HepG2 (cell line): ENCODE measurements at regions not wholly inside any gene's neighbourhood (a gene's known extent, or its start where the extent isn't known, plus 50 kb on each side); places are given as distances from the start of the nearest gene placed in this dataset.

Experiments used
- ATM ChIP-seq: fragments of 450-650 bp; IDR thresholded peaks from 2 replicates; pipeline ENCODE4 v1.7.1; 2017; ENCODE audit warnings: mild to moderate bottlenecking, borderline replicate concordance
- CEBPG ChIP-seq: IDR thresholded peaks from 2 replicates; pipeline ENCODE4 v1.6.1; 2016
- CHD2 ChIP-seq: IDR thresholded peaks from 2 replicates; pipeline ENCODE4 v1.6.1; 2011; ENCODE audit warnings: low read depth, low read length, improper control_type of control experiment
- DPF2 ChIP-seq: sonication (generic); formaldehyde crosslinking; IDR thresholded peaks from 2 replicates; pipeline ENCODE4 v1.4.0; 2020; ENCODE audit warnings: mild to moderate bottlenecking, low read depth, missing genetic modification reagents, borderline replicate concordance
- EP300 ChIP-seq, 3 experiments: sonication (generic) in 1 of 3; formaldehyde crosslinking in 1 of 3; IDR thresholded peaks; 2 replicates each; pipeline versions ENCODE4 v1.5.1 to v1.6.1; 2011 to 2020; ENCODE audit warnings: low read depth in 2 of 3, low read length in 2 of 3, borderline replicate concordance in 1 of 3, improper control_type of control experiment in 1 of 3, mild to moderate bottlenecking in 1 of 3, missing genetic modification reagents in 1 of 3, moderate library complexity in 1 of 3
- GATAD2A ChIP-seq: IDR thresholded peaks from 2 replicates; pipeline ENCODE4 v1.6.1; 2016
- KDM6A ChIP-seq: IDR thresholded peaks from 2 replicates; pipeline ENCODE4 v1.6.1; 2016; ENCODE audit warnings: low read depth
- POGZ ChIP-seq: sonication (generic); formaldehyde crosslinking; IDR thresholded peaks from 2 replicates; pipeline ENCODE4 v1.4.0; 2020; ENCODE audit warnings: mild to moderate bottlenecking, missing genetic modification reagents
- PPARG ChIP-seq: conservative IDR thresholded peaks from 2 replicates; pipeline ENCODE4 v1.6.1; 2016; ENCODE audit warnings: missing biosample characterization, missing genetic modification reagents
- RNF2 ChIP-seq: fragments of 450-650 bp; conservative IDR thresholded peaks from 2 replicates; pipeline ENCODE4 v1.6.1; 2016; ENCODE audit warnings: low read depth
- SOX13 ChIP-seq, 3 experiments: fragments of 450-650 bp in 1 of 3; sonication (generic) in 1 of 3; formaldehyde crosslinking in 1 of 3; IDR thresholded peaks in 2 of 3; conservative IDR thresholded peaks in 1 of 3; 2 replicates each; pipeline versions ENCODE4 v1.5.0 to v1.6.1; 2016 to 2020; ENCODE audit warnings: antibody characterized with exemption in 1 of 3, mild to moderate bottlenecking in 1 of 3, missing compliant biosample characterization in 1 of 3, missing genetic modification reagents in 1 of 3, moderate library complexity in 1 of 3
- TCF7L2 ChIP-seq: IDR thresholded peaks from 2 replicates; pipeline ENCODE4 v1.6.1; 2011; ENCODE audit warnings: mild to moderate bottlenecking, low read depth, low read length, moderate library complexity
- ZGPAT ChIP-seq: IDR thresholded peaks from 2 replicates; pipeline ENCODE4 v1.6.1; 2016; ENCODE audit warnings: mild to moderate bottlenecking
- ZNF260 ChIP-seq: sonication (generic); formaldehyde crosslinking; IDR thresholded peaks from 2 replicates; pipeline ENCODE4 v1.4.0; 2020; ENCODE audit warnings: missing genetic modification reagents, low read depth, mild to moderate bottlenecking, borderline replicate concordance
- ZNF432 ChIP-seq: sonication (generic); formaldehyde crosslinking; IDR thresholded peaks from 2 replicates; pipeline ENCODE4 v1.5.0; 2020; ENCODE audit warnings: missing genetic modification reagents, mild to moderate bottlenecking, borderline replicate concordance
- ZNF570 ChIP-seq: sonication (generic); formaldehyde crosslinking; IDR thresholded peaks from 2 replicates; pipeline ENCODE4 v1.4.0; 2020; ENCODE audit warnings: mild to moderate bottlenecking, missing genetic modification reagents, borderline replicate concordance
- TF ChIP-seq, protein P1 (sequence below): sonication (generic); formaldehyde crosslinking; IDR thresholded peaks from 2 replicates; pipeline ENCODE4 v1.8.1; 2022; ENCODE audit warnings: low read depth, mild to moderate bottlenecking, missing genetic modification reagents
- TF ChIP-seq, protein P2 (sequence below): sonication (generic); formaldehyde crosslinking; IDR thresholded peaks from 2 replicates; pipeline ENCODE4 v1.4.0; 2020; ENCODE audit warnings: missing genetic modification reagents, borderline replicate concordance

DNA sequence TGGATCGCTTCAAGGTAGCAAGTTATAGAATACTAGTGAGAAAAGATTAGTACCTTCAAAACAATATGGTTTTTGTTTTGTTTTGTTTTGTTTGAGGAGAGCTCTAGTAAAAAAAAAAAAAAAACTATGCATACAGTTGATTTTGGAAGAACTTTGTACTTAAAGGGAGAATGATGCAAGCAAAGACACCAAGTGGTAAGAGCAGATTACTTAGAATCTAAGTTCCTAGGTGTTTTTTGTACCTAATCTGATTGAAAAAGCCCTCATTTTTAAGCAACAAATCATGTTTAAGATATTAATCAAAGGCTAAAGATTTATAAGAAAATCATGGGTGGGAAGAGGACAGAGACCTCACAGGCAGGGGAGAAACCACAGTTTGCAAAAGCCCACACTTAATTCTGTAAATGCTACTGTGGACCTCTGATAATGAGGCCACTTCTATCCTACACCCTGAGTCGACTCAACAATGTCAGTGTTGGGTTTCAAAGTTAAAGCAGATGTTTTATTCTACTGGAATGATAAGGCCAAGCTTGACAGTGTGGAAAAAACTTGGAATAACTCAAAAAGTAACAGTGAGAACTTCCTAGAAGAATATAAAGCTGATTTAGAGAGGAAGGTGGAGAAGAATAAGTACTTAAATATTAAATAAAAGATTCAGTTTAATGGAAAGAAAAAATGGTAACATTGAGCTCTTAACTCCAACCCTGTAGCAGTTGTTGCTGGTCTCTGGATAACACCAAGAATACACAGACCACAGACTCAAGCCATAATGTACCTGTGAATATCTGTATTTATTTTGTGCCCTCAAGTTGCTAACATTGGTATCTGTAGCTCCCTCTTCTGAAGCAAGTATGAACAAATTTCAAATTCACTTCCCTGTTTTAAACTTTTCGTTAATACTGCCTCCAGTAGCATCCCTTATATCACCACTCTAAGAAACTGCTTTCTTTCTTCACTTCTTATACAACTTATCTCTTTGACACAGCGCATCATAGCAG lies 1047.8 kb downstream of the EPHA7 start (continued):
- no peak for TF ChIP-seq ZNF570 (CRISPR knock-in tag)
- TF ChIP-seq TCF7L2: no peak
- TF ChIP-seq ZNF432 (CRISPR knock-in tag): no peak
- TF ChIP-seq CHD2: no peak
- 0 out of 2 replicates have a peak, but pooled peaks have one; percentile 25 for TF ChIP-seq KDM6A (CRISPR knock-in tag)
- TF ChIP-seq EP300 (IDR thresholded peaks at IDR 0.05; ENCODE audit: low read depth in 2 of 2, low read length in 2 of 2): peak in 1 of 2 experiments; percentile 74; a peak in 2 of 4 replicates
- no peak for TF ChIP-seq EP300 (CRISPR knock-in tag; IDR thresholded peaks at IDR 0.05; ENCODE audit: borderline replicate concordance)
- peak; percentile 75 for TF ChIP-seq GATAD2A (CRISPR knock-in tag)
- TF ChIP-seq RNF2: no peak
- TF ChIP-seq, protein P1, sequence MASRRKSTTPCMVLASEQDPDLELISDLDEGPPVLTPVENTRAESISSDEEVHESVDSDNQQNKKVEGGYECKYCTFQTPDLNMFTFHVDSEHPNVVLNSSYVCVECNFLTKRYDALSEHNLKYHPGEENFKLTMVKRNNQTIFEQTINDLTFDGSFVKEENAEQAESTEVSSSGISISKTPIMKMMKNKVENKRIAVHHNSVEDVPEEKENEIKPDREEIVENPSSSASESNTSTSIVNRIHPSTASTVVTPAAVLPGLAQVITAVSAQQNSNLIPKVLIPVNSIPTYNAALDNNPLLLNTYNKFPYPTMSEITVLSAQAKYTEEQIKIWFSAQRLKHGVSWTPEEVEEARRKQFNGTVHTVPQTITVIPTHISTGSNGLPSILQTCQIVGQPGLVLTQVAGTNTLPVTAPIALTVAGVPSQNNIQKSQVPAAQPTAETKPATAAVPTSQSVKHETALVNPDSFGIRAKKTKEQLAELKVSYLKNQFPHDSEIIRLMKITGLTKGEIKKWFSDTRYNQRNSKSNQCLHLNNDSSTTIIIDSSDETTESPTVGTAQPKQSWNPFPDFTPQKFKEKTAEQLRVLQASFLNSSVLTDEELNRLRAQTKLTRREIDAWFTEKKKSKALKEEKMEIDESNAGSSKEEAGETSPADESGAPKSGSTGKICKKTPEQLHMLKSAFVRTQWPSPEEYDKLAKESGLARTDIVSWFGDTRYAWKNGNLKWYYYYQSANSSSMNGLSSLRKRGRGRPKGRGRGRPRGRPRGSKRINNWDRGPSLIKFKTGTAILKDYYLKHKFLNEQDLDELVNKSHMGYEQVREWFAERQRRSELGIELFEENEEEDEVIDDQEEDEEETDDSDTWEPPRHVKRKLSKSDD: no peak
- TF ChIP-seq SOX13 (IDR thresholded peaks at IDR 0.05): no peak
- TF ChIP-seq SOX13 (CRISPR knock-in tag; conservative IDR thresholded peaks at IDR 0.05 in 1 of 2, IDR thresholded peaks at IDR 0.05 in 1 of 2): peak in 1 of 2 experiments; percentile 83; a peak in 2 of 4 replicates
- TF ChIP-seq ZGPAT (CRISPR knock-in tag): peak; percentile 54; the same call in 1 of the 2 replicates
- no peak for TF ChIP-seq ZNF260 (CRISPR knock-in tag)
- TF ChIP-seq DPF2: no peak
- 0 out of 2 replicates have a peak, but pooled peaks have one; percentile 20 for TF ChIP-seq PPARG (CRISPR knock-in tag)
- TF ChIP-seq POGZ (CRISPR knock-in tag): peak; percentile 19; the same call in 1 of the 2 replicates
- TF ChIP-seq, protein P2, sequence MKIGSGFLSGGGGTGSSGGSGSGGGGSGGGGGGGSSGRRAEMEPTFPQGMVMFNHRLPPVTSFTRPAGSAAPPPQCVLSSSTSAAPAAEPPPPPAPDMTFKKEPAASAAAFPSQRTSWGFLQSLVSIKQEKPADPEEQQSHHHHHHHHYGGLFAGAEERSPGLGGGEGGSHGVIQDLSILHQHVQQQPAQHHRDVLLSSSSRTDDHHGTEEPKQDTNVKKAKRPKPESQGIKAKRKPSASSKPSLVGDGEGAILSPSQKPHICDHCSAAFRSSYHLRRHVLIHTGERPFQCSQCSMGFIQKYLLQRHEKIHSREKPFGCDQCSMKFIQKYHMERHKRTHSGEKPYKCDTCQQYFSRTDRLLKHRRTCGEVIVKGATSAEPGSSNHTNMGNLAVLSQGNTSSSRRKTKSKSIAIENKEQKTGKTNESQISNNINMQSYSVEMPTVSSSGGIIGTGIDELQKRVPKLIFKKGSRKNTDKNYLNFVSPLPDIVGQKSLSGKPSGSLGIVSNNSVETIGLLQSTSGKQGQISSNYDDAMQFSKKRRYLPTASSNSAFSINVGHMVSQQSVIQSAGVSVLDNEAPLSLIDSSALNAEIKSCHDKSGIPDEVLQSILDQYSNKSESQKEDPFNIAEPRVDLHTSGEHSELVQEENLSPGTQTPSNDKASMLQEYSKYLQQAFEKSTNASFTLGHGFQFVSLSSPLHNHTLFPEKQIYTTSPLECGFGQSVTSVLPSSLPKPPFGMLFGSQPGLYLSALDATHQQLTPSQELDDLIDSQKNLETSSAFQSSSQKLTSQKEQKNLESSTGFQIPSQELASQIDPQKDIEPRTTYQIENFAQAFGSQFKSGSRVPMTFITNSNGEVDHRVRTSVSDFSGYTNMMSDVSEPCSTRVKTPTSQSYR (CRISPR knock-in tag): no peak
- TF ChIP-seq ATM: no peak
- peak; percentile 91 for TF ChIP-seq CEBPG (CRISPR knock-in tag)
